Transverse colon (tissue), 3 donors: ENCODE measurements at regions not wholly inside any gene's neighbourhood (a gene's known extent, or its start where the extent isn't known, plus 50 kb on each side); places are given as distances from the start of the nearest gene placed in this dataset.
"Not testable (repeated sequence)": the region's sequence is repeated elsewhere in the genome, so short reads cannot be mapped to it uniquely, and the experiment has no call there.

ENCODE experiments used
- EP300 ChIP-seq: sonication (generic); formaldehyde crosslinking; IDR thresholded peaks from one replicate; pipeline ENCODE4 v1.6.1; 2017; ENCODE audit warnings: antibody characterized with exemption, low read depth
- POLR2A ChIP-seq: fragments of 450-650 bp; IDR thresholded peaks from one replicate; pipeline ENCODE4 v1.6.1; 2016; ENCODE audit warnings: antibody characterized with exemption, mild to moderate bottlenecking, moderate library complexity
- TF ChIP-seq, protein P1 (sequence below), 5 experiments: fragments of 200-600 bp in 3 of 5; fragments of 450-650 bp in 2 of 5; sonication (generic) in 3 of 5; IDR thresholded peaks; 1 replicate in 2 of 5; 2 replicates in 3 of 5; pipeline ENCODE4 v1.5.1; 2016 to 2017; ENCODE audit warnings: antibody characterized with exemption in 5 of 5, inconsistent platforms in 3 of 5, mild to moderate bottlenecking in 2 of 5, moderate library complexity in 1 of 5

GRCh38 chr5:25067-25466 lies 66.9 kb upstream of the PLEKHG4B start:
- TF ChIP-seq, protein P1, sequence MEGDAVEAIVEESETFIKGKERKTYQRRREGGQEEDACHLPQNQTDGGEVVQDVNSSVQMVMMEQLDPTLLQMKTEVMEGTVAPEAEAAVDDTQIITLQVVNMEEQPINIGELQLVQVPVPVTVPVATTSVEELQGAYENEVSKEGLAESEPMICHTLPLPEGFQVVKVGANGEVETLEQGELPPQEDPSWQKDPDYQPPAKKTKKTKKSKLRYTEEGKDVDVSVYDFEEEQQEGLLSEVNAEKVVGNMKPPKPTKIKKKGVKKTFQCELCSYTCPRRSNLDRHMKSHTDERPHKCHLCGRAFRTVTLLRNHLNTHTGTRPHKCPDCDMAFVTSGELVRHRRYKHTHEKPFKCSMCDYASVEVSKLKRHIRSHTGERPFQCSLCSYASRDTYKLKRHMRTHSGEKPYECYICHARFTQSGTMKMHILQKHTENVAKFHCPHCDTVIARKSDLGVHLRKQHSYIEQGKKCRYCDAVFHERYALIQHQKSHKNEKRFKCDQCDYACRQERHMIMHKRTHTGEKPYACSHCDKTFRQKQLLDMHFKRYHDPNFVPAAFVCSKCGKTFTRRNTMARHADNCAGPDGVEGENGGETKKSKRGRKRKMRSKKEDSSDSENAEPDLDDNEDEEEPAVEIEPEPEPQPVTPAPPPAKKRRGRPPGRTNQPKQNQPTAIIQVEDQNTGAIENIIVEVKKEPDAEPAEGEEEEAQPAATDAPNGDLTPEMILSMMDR (IDR thresholded peaks at IDR 0.05), result not testable (repeated sequence)
- not testable (repeated sequence) for TF ChIP-seq POLR2A, EP300
